ENCODE measurements at regions not wholly inside any gene's neighbourhood (a gene's known extent, or its start where the extent isn't known, plus 50 kb on each side); places are given as distances from the start of the nearest gene placed in this dataset.

GRCh38 chr2:236731767-236732580, 162.3 kb downstream of the ACKR3 start:
- no peaks in the 10 kb centered on the region for H4K20me1 ChIP-seq (ENCODE audit: control insufficient read depth, extremely low read depth, insufficient read depth, low read length)
- peak in 1 of 2 donors; percentile 67 for DNase-seq (ENCODE audit: low read depth in 2 of 2)

GRCh38 chr2:236733156-236733555, 163.5 kb downstream of the ACKR3 start:
- no peak for TF ChIP-seq EZH2 (IDR thresholded peaks at IDR 0.05; ENCODE audit: low read length, missing control alignments)
- TF ChIP-seq CTCF (conservative IDR thresholded peaks at IDR 0.05 in 1 of 2, IDR thresholded peaks at IDR 0.05 in 1 of 2; ENCODE audit: low read depth in 1 of 2, low read length in 2 of 2): no peak
- Histone ChIP-seq H3K4me1 (ENCODE audit: control insufficient read depth, extremely low read depth, insufficient read depth, low read length) (no peaks in the 10 kb centered on the region), H3K27ac (ENCODE audit: insufficient read depth, low read length) (no peak overlapping the region), H2AFZ (ENCODE audit: low read length) (no peak overlapping the region), H3K4me2 (ENCODE audit: extremely low read depth, insufficient read depth, low read length) (no peak overlapping the region), H4K20me1 (ENCODE audit: control insufficient read depth, extremely low read depth, insufficient read depth, low read length) (no peaks in the 10 kb centered on the region), H3K27me3 (ENCODE audit: control insufficient read depth, insufficient read depth, low read length) (no peaks in the 10 kb centered on the region), H3K9me3 (ENCODE audit: control insufficient read depth, insufficient read depth, low read depth, low read length) (no peaks in the 10 kb centered on the region), H3K79me2 (ENCODE audit: control insufficient read depth, insufficient read depth, low read length) (no peaks in the 10 kb centered on the region), H3K4me3 (replicated peaks in 1 of 4; ENCODE audit: control extremely low read depth in 1 of 4, insufficient read depth in 1 of 4, low read depth in 3 of 4, low read length in 4 of 4) (no peak overlapping the region), H3K9ac (ENCODE audit: insufficient read depth, low read length) (no peak overlapping the region), H3K36me3 (ENCODE audit: control insufficient read depth, insufficient read depth, low read length) (no peaks in the 10 kb centered on the region)
- DNase-seq (ENCODE audit: low read depth in 2 of 2): no peak

More at GRCh38 chr2:236731767-236732580, 162.3 kb downstream of the ACKR3 start:
- TF ChIP-seq EZH2 (IDR thresholded peaks at IDR 0.05; ENCODE audit: low read length, missing control alignments) (no peak), CTCF (conservative IDR thresholded peaks at IDR 0.05 in 1 of 2, IDR thresholded peaks at IDR 0.05 in 1 of 2; ENCODE audit: low read depth in 1 of 2, low read length in 2 of 2) (no peak)
- H3K27me3 ChIP-seq (ENCODE audit: control insufficient read depth, insufficient read depth, low read length): no peaks in the 10 kb centered on the region
- H3K9me3 ChIP-seq (ENCODE audit: control insufficient read depth, insufficient read depth, low read depth, low read length): no peaks in the 10 kb centered on the region
- no peak overlapping the region for H3K4me2 ChIP-seq (ENCODE audit: extremely low read depth, insufficient read depth, low read length)
- no peaks in the 10 kb centered on the region for H3K79me2 ChIP-seq (ENCODE audit: control insufficient read depth, insufficient read depth, low read length)
- H3K4me3 ChIP-seq (replicated peaks in 1 of 4; ENCODE audit: control extremely low read depth in 1 of 4, insufficient read depth in 1 of 4, low read depth in 3 of 4, low read length in 4 of 4): no peak overlapping the region
- H3K9ac ChIP-seq (ENCODE audit: insufficient read depth, low read length): no peak overlapping the region
- no peak overlapping the region for H2AFZ ChIP-seq (ENCODE audit: low read length)
- no peaks in the 10 kb centered on the region for H3K36me3 ChIP-seq (ENCODE audit: control insufficient read depth, insufficient read depth, low read length)
- H3K27ac ChIP-seq (ENCODE audit: insufficient read depth, low read length): no peak overlapping the region
- no peaks in the 10 kb centered on the region for H3K4me1 ChIP-seq (ENCODE audit: control insufficient read depth, extremely low read depth, insufficient read depth, low read length)

GRCh38 chr2:236735825-236736238, 166.2 kb downstream of the ACKR3 start:
- Histone ChIP-seq H2AFZ (ENCODE audit: low read length) (no peak overlapping the region), H3K27ac (ENCODE audit: insufficient read depth, low read length) (no peak overlapping the region), H3K4me3 (replicated peaks in 1 of 4; ENCODE audit: control extremely low read depth in 1 of 4, insufficient read depth in 1 of 4, low read depth in 3 of 4, low read length in 4 of 4) (no peak overlapping the region), H3K4me2 (ENCODE audit: extremely low read depth, insufficient read depth, low read length) (no peak overlapping the region), H3K27me3 (ENCODE audit: control insufficient read depth, insufficient read depth, low read length) (no peaks in the 10 kb centered on the region), H3K79me2 (ENCODE audit: control insufficient read depth, insufficient read depth, low read length) (no peaks in the 10 kb centered on the region), H3K4me1 (ENCODE audit: control insufficient read depth, extremely low read depth, insufficient read depth, low read length) (no peaks in the 10 kb centered on the region), H3K36me3 (ENCODE audit: control insufficient read depth, insufficient read depth, low read length) (no peaks in the 10 kb centered on the region), H4K20me1 (ENCODE audit: control insufficient read depth, extremely low read depth, insufficient read depth, low read length) (no peaks in the 10 kb centered on the region), H3K9ac (ENCODE audit: insufficient read depth, low read length) (no peak overlapping the region), H3K9me3 (ENCODE audit: control insufficient read depth, insufficient read depth, low read depth, low read length) (no peaks in the 10 kb centered on the region)
- DNase-seq (ENCODE audit: low read depth in 2 of 2): no peak
- TF ChIP-seq EZH2 (IDR thresholded peaks at IDR 0.05; ENCODE audit: low read length, missing control alignments): no peak
- no peak for TF ChIP-seq CTCF (conservative IDR thresholded peaks at IDR 0.05 in 1 of 2, IDR thresholded peaks at IDR 0.05 in 1 of 2; ENCODE audit: low read depth in 1 of 2, low read length in 2 of 2)

All from fibroblast of lung (primary cell).